ENCODE measurements at regions not wholly inside any gene's neighbourhood (a gene's known extent, or its start where the extent isn't known, plus 50 kb on each side); places are given as distances from the start of the nearest gene placed in this dataset.
"Not testable (repeated sequence)": the region's sequence is repeated elsewhere in the genome, so short reads cannot be mapped to it uniquely, and the experiment has no call there.

DNA sequence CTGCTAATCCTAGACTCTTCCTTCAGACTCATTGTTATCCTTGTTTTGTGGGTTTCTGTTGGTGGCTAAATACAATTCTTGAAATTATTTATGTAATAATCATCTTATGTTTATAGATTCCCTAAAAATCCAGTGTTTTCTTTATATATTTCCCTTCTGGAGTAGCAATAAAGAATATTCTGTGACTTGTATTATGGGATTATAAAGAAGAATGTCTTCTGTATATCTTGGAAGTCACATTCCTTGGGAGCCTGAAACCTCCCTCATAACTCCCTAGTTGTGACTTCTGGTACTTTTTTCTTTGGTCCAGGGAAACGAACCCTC, 356.1 kb downstream of the TMEM167A start:
- Histone ChIP-seq H3K9ac (ENCODE audit: low read depth in 1 of 3, low read length in 3 of 3) (no peak overlapping the region), H3K4me3 (ENCODE audit: low read length in 3 of 3) (no peak overlapping the region), H3K36me3 (ENCODE audit: control insufficient read depth in 3 of 3, insufficient read depth in 3 of 3, low read length in 3 of 3) (no peaks in the 10 kb centered on the region), H3K9me3 (ENCODE audit: control insufficient read depth in 3 of 3, low read length in 3 of 3) (no peaks in the 10 kb centered on the region), H3K27me3 (ENCODE audit: control insufficient read depth in 3 of 3, insufficient read depth in 3 of 3, low read length in 3 of 3) (no peaks in the 10 kb centered on the region), H3K4me1 (ENCODE audit: control insufficient read depth in 3 of 3, insufficient read depth in 3 of 3, low read length in 3 of 3) (no peaks in the 10 kb centered on the region), H3K27ac (ENCODE audit: low read depth, low read length) (no peak overlapping the region)

DNA sequence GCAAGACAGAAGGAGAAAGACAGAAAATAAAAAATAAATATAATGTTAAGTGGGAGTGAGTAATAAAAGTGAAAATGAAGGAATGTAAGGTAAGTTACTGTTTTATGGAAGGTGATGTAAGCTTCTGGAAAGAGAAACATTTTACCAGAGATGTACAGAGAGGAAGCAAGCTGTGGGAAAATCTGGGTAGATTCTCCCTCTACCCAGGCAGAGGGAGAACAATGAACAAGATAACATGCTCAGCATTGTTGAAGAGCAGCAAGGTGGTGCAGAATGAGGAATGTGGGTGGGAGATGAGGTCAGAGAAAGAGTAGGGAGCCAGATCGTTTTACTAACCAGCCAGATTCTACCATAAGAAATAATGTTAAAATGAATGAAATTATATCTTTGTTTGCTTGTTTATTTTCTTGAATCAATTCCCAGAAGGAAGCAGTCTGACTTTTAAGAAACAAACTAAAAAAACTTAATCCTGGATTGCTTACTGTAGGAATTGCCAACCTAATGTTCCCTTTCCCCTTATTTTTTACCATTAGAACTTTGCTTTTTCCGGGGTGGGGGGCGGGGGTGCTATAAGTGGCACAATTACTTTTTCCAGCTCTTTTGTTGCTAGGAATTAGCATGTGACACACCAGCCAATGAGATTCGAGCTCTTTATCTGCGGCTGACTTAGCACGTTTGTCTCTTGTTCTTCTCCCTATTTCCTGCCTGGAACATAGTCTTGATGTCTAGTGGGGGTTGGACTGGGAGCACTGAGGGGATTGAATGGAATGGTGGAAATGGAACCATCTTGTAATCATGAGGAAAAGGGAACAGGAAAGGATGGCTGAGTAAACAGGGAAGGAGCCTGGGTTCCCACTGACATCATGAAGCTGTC, 356.7 kb downstream of the TMEM167A start:
- no peak overlapping the region for H3K4me3 ChIP-seq (ENCODE audit: low read length in 3 of 3)
- no peaks in the 10 kb centered on the region for H3K9me3 ChIP-seq (ENCODE audit: control insufficient read depth in 3 of 3, low read length in 3 of 3)
- no peaks in the 10 kb centered on the region for H3K4me1 ChIP-seq (ENCODE audit: control insufficient read depth in 3 of 3, insufficient read depth in 3 of 3, low read length in 3 of 3)
- no peaks in the 10 kb centered on the region for H3K27me3 ChIP-seq (ENCODE audit: control insufficient read depth in 3 of 3, insufficient read depth in 3 of 3, low read length in 3 of 3)
- no peak overlapping the region for H3K27ac ChIP-seq (ENCODE audit: low read depth, low read length)
- no peaks in the 10 kb centered on the region for H3K36me3 ChIP-seq (ENCODE audit: control insufficient read depth in 3 of 3, insufficient read depth in 3 of 3, low read length in 3 of 3)
- H3K9ac ChIP-seq (ENCODE audit: low read depth in 1 of 3, low read length in 3 of 3): no peak overlapping the region

DNA sequence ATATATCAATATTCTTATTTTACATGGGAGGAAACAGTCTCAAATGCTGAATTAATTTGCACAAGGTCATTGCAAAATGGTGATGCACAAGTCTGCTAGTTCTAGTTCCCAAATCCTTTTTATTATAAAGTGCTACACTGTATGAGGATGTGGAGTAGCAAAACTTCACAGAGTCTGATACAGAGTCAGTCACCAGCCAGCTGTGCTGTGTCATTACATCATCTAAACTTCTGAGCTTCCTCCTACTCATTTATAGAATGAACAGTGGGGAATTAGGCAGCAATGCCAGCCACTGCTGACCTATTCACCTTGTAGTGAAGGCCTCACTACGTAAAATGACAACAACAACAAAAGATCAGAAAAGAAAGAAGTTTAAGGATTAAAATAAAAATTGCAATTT, 357.8 kb downstream of the TMEM167A start:
- no peak overlapping the region for H3K4me3 ChIP-seq (ENCODE audit: low read length in 3 of 3)
- H3K9me3 ChIP-seq (ENCODE audit: control insufficient read depth in 3 of 3, low read length in 3 of 3): no peaks in the 10 kb centered on the region
- no peak overlapping the region for H3K27ac ChIP-seq (ENCODE audit: low read depth, low read length)
- no peaks in the 10 kb centered on the region for H3K4me1 ChIP-seq (ENCODE audit: control insufficient read depth in 3 of 3, insufficient read depth in 3 of 3, low read length in 3 of 3)
- H3K9ac ChIP-seq (ENCODE audit: low read depth in 1 of 3, low read length in 3 of 3): no peak overlapping the region
- no peaks in the 10 kb centered on the region for H3K27me3 ChIP-seq (ENCODE audit: control insufficient read depth in 3 of 3, insufficient read depth in 3 of 3, low read length in 3 of 3)
- no peaks in the 10 kb centered on the region for H3K36me3 ChIP-seq (ENCODE audit: control insufficient read depth in 3 of 3, insufficient read depth in 3 of 3, low read length in 3 of 3)

DNA sequence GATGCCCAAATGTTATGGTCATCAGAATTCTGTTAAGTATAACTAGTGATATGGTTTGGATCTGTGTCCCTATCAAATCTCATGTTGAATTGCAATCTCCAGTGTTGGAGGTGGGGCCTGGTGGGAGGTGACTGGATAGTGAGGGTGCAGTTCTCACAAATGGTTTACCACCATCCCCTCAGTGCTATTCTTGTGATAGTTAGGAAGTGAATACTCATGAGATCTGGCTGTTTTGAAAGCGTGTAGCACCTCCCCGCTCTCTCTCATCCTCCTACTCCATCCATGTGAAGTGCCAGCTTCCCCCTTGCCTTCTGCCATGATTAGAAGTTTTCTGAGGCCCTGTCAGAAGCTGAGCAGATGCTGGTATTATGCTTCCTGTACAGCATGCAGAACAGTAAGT, 359.5 kb downstream of the TMEM167A start:
- Histone ChIP-seq H3K9me3 (ENCODE audit: control insufficient read depth in 3 of 3, low read length in 3 of 3) (no peaks in the 10 kb centered on the region), H3K4me3 (ENCODE audit: low read length in 3 of 3) (no peak overlapping the region), H3K9ac (ENCODE audit: low read depth in 1 of 3, low read length in 3 of 3) (no peak overlapping the region), H3K27me3 (ENCODE audit: control insufficient read depth in 3 of 3, insufficient read depth in 3 of 3, low read length in 3 of 3) (no peaks in the 10 kb centered on the region), H3K36me3 (ENCODE audit: control insufficient read depth in 3 of 3, insufficient read depth in 3 of 3, low read length in 3 of 3) (no peaks in the 10 kb centered on the region), H3K27ac (ENCODE audit: low read depth, low read length) (no peak overlapping the region), H3K4me1 (ENCODE audit: control insufficient read depth in 3 of 3, insufficient read depth in 3 of 3, low read length in 3 of 3) (no peaks in the 10 kb centered on the region)

DNA sequence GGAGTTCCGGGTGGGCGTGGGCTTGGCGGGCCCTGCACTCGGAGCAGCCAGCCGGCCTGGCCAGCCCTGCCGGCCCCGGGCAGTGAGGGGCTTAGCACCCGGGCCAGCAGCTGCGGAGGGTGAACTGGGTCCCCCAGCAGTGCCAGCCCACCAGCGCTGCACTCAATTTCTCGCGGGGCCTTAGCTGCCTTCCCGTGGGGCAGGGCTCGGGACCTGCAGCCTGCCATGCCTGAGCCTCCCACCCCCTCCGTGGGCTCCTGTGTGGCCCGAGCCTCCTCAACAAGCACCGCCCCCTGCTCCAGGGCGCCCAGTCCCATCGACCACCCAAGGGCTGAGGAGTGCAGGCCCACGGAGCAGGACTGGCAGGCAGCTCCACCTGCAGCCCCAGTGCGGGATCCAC, 362.5 kb downstream of the TMEM167A start:
- H3K9ac ChIP-seq (ENCODE audit: low read depth in 1 of 3, low read length in 3 of 3); H3K9me3 ChIP-seq (ENCODE audit: control insufficient read depth in 3 of 3, low read length in 3 of 3); H3K4me3 ChIP-seq (ENCODE audit: low read length in 3 of 3); H3K36me3 ChIP-seq (ENCODE audit: control insufficient read depth in 3 of 3, insufficient read depth in 3 of 3, low read length in 3 of 3); H3K4me1 ChIP-seq (ENCODE audit: control insufficient read depth in 3 of 3, insufficient read depth in 3 of 3, low read length in 3 of 3); H3K27ac ChIP-seq (ENCODE audit: low read depth, low read length); H3K27me3 ChIP-seq (ENCODE audit: control insufficient read depth in 3 of 3, insufficient read depth in 3 of 3, low read length in 3 of 3): not testable (repeated sequence)

DNA sequence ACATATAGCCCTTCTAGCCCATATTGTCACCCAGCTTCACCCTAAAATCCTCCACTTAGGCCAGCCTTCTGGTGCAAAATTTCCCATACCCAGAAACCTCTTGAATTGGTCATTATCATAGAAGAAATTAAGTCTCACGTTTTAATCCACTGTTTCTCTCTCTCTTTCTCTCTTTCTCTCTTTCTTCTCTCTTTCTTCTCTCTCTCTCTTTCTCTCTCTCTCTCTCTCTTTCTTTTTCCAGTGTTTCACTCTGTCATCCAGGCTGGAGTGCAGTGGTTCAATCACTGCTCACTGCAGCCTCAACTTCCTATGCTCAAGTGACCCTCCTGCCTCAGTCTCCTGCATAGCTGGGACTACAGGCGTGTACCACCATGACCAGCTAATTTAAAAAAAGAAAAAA, 363.4 kb downstream of the TMEM167A start:
- Histone ChIP-seq H3K4me3 (ENCODE audit: low read length in 3 of 3) (no peak overlapping the region), H3K36me3 (ENCODE audit: control insufficient read depth in 3 of 3, insufficient read depth in 3 of 3, low read length in 3 of 3) (no peaks in the 10 kb centered on the region), H3K9me3 (ENCODE audit: control insufficient read depth in 3 of 3, low read length in 3 of 3) (no peaks in the 10 kb centered on the region), H3K9ac (ENCODE audit: low read depth in 1 of 3, low read length in 3 of 3) (no peak overlapping the region), H3K4me1 (ENCODE audit: control insufficient read depth in 3 of 3, insufficient read depth in 3 of 3, low read length in 3 of 3) (no peaks in the 10 kb centered on the region), H3K27ac (ENCODE audit: low read depth, low read length) (no peak overlapping the region), H3K27me3 (ENCODE audit: control insufficient read depth in 3 of 3, insufficient read depth in 3 of 3, low read length in 3 of 3) (no peaks in the 10 kb centered on the region)

DNA sequence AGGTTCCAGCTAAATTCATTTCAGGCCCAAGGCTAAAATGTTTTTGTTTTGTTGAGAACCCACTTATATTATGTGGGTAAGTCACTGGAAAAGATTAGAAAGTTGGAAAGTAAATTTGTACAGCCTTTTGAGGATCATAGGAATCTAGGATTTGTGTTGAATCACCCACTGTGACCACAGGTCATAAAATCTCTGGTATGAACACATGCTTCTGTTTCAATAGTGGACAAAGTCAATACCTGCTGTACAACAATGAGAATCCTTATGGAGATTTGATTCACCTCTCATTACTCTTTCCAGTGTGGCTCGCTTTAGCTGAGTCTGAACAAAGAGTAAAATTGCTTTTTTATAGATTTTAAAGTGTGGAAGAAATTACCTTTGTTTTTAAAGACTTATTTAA, 369.5 kb downstream of the TMEM167A start:
- H3K4me3 ChIP-seq (ENCODE audit: low read length in 3 of 3): no peak overlapping the region
- H3K9me3 ChIP-seq (ENCODE audit: control insufficient read depth in 3 of 3, low read length in 3 of 3): no peaks in the 10 kb centered on the region
- H3K4me1 ChIP-seq (ENCODE audit: control insufficient read depth in 3 of 3, insufficient read depth in 3 of 3, low read length in 3 of 3): no peaks in the 10 kb centered on the region
- no peak overlapping the region for H3K9ac ChIP-seq (ENCODE audit: low read depth in 1 of 3, low read length in 3 of 3)
- H3K27ac ChIP-seq (ENCODE audit: low read depth, low read length): no peak overlapping the region
- no peaks in the 10 kb centered on the region for H3K27me3 ChIP-seq (ENCODE audit: control insufficient read depth in 3 of 3, insufficient read depth in 3 of 3, low read length in 3 of 3)
- no peaks in the 10 kb centered on the region for H3K36me3 ChIP-seq (ENCODE audit: control insufficient read depth in 3 of 3, insufficient read depth in 3 of 3, low read length in 3 of 3)

DNA sequence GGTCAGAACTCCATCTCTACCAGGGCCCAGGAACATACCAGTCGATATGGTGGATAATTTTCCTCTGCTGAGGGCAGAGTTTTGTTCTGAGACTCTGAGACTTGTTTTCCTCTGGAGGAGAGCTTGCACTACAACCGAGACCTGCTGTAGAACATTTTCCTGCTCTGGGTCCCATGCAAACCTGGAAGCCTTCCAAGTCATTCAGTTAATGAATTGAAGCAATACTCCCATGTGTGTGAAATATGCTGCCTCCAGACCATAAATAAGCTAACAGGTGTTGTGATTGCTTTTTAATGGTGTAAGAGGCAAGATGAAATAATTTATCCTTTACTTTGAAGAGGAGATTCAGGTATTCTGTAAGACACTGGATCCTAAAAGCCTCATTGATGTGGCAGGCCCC, 372.8 kb downstream of the TMEM167A start:
- Histone ChIP-seq H3K9me3 (ENCODE audit: control insufficient read depth in 3 of 3, low read length in 3 of 3) (no peaks in the 10 kb centered on the region), H3K27ac (ENCODE audit: low read depth, low read length) (no peak overlapping the region), H3K4me1 (ENCODE audit: control insufficient read depth in 3 of 3, insufficient read depth in 3 of 3, low read length in 3 of 3) (no peaks in the 10 kb centered on the region), H3K4me3 (ENCODE audit: low read length in 3 of 3) (no peak overlapping the region), H3K36me3 (ENCODE audit: control insufficient read depth in 3 of 3, insufficient read depth in 3 of 3, low read length in 3 of 3) (no peaks in the 10 kb centered on the region), H3K9ac (ENCODE audit: low read depth in 1 of 3, low read length in 3 of 3) (no peak overlapping the region), H3K27me3 (ENCODE audit: control insufficient read depth in 3 of 3, insufficient read depth in 3 of 3, low read length in 3 of 3) (no peaks in the 10 kb centered on the region)

DNA sequence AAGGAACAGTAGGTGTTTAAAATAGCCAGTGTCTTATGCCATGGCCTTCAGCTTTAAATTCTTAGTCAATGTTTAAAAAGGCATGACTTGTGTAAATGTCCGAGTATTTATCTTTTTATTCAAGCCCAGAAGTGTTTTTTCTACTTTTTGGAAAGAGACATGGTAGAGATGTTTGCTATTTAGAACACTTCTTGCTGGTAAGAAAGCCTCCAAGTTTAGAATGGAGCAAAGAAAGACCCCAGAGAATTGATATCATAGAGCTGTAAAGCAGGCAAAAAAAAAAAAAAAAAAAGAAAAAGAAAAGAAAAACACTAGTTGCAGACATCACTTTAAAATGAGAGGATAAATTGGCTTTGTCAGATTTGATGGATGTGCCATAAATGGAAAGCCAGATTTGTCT, 375.1 kb downstream of the TMEM167A start:
- H3K4me1 ChIP-seq (ENCODE audit: control insufficient read depth in 3 of 3, insufficient read depth in 3 of 3, low read length in 3 of 3): no peaks in the 10 kb centered on the region
- H3K27me3 ChIP-seq (ENCODE audit: control insufficient read depth in 3 of 3, insufficient read depth in 3 of 3, low read length in 3 of 3): no peaks in the 10 kb centered on the region
- no peak overlapping the region for H3K4me3 ChIP-seq (ENCODE audit: low read length in 3 of 3)
- no peak overlapping the region for H3K9ac ChIP-seq (ENCODE audit: low read depth in 1 of 3, low read length in 3 of 3)
- H3K36me3 ChIP-seq (ENCODE audit: control insufficient read depth in 3 of 3, insufficient read depth in 3 of 3, low read length in 3 of 3): no peaks in the 10 kb centered on the region
- no peaks in the 10 kb centered on the region for H3K9me3 ChIP-seq (ENCODE audit: control insufficient read depth in 3 of 3, low read length in 3 of 3)
- no peak overlapping the region for H3K27ac ChIP-seq (ENCODE audit: low read depth, low read length)

DNA sequence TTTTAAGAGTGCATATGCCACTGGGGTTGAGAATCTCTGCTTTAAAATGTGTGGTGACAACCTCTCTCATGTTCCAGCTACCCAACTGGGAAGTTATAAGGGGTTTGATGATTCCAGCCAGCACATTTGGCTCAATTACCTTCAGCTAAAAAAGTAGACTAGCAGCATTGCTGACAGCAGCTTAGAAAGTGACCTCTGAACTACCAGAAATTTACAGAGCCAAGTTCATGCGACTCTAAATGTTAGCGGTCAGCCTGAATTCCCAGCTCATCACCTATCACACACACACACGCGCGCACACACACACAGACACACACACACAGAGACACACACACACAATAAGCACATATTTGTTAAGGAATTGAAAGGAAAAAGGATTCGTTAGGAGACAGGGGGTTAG, 377.5 kb downstream of the TMEM167A start:
- H3K36me3 ChIP-seq (ENCODE audit: control insufficient read depth in 3 of 3, insufficient read depth in 3 of 3, low read length in 3 of 3): no peaks in the 10 kb centered on the region

More for the DNA sequence above, 377.5 kb downstream of the TMEM167A start:
- Histone ChIP-seq H3K27me3 (ENCODE audit: control insufficient read depth in 3 of 3, insufficient read depth in 3 of 3, low read length in 3 of 3) (no peaks in the 10 kb centered on the region), H3K4me1 (ENCODE audit: control insufficient read depth in 3 of 3, insufficient read depth in 3 of 3, low read length in 3 of 3) (no peaks in the 10 kb centered on the region), H3K9me3 (ENCODE audit: control insufficient read depth in 3 of 3, low read length in 3 of 3) (no peaks in the 10 kb centered on the region), H3K9ac (ENCODE audit: low read depth in 1 of 3, low read length in 3 of 3) (no peak overlapping the region), H3K4me3 (ENCODE audit: low read length in 3 of 3) (no peak overlapping the region), H3K27ac (ENCODE audit: low read depth, low read length) (no peak overlapping the region)

Data from skeletal muscle tissue (tissue), 3 donors.